ENCODE measurements at regions not wholly inside any gene's neighbourhood (a gene's known extent, or its start where the extent isn't known, plus 50 kb on each side); places are given as distances from the start of the nearest gene placed in this dataset.

DNA sequence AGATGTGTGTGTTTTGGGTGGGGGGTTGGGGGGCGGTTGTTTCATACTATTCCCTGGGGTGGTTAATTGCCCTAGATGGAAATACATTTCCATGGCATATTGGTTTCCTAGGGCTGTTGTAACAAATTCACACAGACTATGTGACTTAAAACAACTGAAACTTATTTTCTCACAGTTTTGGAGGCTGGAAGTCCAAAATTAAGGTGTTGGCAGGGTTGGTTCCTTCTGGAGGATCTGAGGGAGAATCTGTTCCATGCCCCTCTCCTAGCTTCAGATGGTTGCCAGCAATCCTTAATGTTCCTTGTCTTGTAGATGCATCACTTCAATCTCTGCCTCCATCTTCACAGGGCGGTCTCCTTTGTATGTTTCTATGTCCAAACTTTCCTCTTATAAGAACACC lies 353.7 kb upstream of the ACTBL2 start:
- ATAC-seq (ENCODE audit: low FRiP score in 2 of 2) = no peak
- Histone ChIP-seq H3K27me3 (no peaks in the 10 kb centered on the region), H3K36me3 (no peaks in the 10 kb centered on the region), H3K9me3 (no peaks in the 10 kb centered on the region), H3K27ac (no peak overlapping the region), H3K4me3 (no peak overlapping the region), H3K4me1 (peaks cover 0 to under 1% (median 0%) of the 10 kb centered on the region in 4 donors)
- TF ChIP-seq POLR2AphosphoS5 (IDR thresholded peaks at IDR 0.05) = no peak
- no peak for TF ChIP-seq EP300 (IDR thresholded peaks at IDR 0.05)
- TF ChIP-seq, protein P1, sequence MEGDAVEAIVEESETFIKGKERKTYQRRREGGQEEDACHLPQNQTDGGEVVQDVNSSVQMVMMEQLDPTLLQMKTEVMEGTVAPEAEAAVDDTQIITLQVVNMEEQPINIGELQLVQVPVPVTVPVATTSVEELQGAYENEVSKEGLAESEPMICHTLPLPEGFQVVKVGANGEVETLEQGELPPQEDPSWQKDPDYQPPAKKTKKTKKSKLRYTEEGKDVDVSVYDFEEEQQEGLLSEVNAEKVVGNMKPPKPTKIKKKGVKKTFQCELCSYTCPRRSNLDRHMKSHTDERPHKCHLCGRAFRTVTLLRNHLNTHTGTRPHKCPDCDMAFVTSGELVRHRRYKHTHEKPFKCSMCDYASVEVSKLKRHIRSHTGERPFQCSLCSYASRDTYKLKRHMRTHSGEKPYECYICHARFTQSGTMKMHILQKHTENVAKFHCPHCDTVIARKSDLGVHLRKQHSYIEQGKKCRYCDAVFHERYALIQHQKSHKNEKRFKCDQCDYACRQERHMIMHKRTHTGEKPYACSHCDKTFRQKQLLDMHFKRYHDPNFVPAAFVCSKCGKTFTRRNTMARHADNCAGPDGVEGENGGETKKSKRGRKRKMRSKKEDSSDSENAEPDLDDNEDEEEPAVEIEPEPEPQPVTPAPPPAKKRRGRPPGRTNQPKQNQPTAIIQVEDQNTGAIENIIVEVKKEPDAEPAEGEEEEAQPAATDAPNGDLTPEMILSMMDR (IDR thresholded peaks at IDR 0.05) = no peak
- WGBS, 2 donors = 93 to 100% methylated on average over 2 of the region's 2 CpGs
- DNase-seq = no peak

GRCh38 chr5:57834829-57835608 lies 352.4 kb upstream of the ACTBL2 start:
- ATAC-seq (ENCODE audit: low FRiP score in 2 of 2) (no peak), DNase-seq (no peak)
- peaks cover 0 to 2% (median 0%) of the 10 kb centered on the region in 4 donors for H3K4me1 ChIP-seq
- TF ChIP-seq, protein P1 (IDR thresholded peaks at IDR 0.05) = no peak
- TF ChIP-seq POLR2AphosphoS5 (IDR thresholded peaks at IDR 0.05) = no peak
- no peak for TF ChIP-seq EP300 (IDR thresholded peaks at IDR 0.05)
- TF ChIP-seq POLR2A (IDR thresholded peaks at IDR 0.05) = no peak
- WGBS, 2 donors = 71 to 92% methylated on average over 6 of the region's 6 CpGs
- no peak overlapping the region for H3K4me3 ChIP-seq
- no peaks in the 10 kb centered on the region for H3K27me3 ChIP-seq
- no peak overlapping the region for H3K27ac ChIP-seq
- H3K36me3 ChIP-seq = no peaks in the 10 kb centered on the region
- no peaks in the 10 kb centered on the region for H3K9me3 ChIP-seq

GRCh38 chr5:57833489-57833888 lies 350.9 kb upstream of the ACTBL2 start:
- TF ChIP-seq POLR2AphosphoS5 (IDR thresholded peaks at IDR 0.05) = no peak
- no peak for TF ChIP-seq POLR2A (IDR thresholded peaks at IDR 0.05)
- TF ChIP-seq, protein P1 (IDR thresholded peaks at IDR 0.05) = no peak
- no peak for TF ChIP-seq EP300 (IDR thresholded peaks at IDR 0.05)
- DNase-seq (no peak), ATAC-seq (ENCODE audit: low FRiP score in 2 of 2) (no peak)
- Histone ChIP-seq H3K4me1 (peaks cover 0 to 2% (median 0%) of the 10 kb centered on the region in 4 donors), H3K9me3 (no peaks in the 10 kb centered on the region), H3K4me3 (no peak overlapping the region), H3K27ac (no peak overlapping the region), H3K36me3 (no peaks in the 10 kb centered on the region), H3K27me3 (no peaks in the 10 kb centered on the region)
- WGBS, 2 donors = 89 to 91% methylated on average over 4 of the region's 4 CpGs

- DNase-seq (no peak), ATAC-seq (ENCODE audit: low FRiP score in 2 of 2) (no peak)
- H3K27ac ChIP-seq = no peak overlapping the region
- WGBS, 2 donors = 37 to 52% methylated on average over 2 of the region's 2 CpGs
- TF ChIP-seq, protein P1 (IDR thresholded peaks at IDR 0.05) = no peak
- TF ChIP-seq EP300 (IDR thresholded peaks at IDR 0.05) (no peak), POLR2AphosphoS5 (IDR thresholded peaks at IDR 0.05) (no peak), POLR2A (IDR thresholded peaks at IDR 0.05) (no peak)
- no peaks in the 10 kb centered on the region for H3K27me3 ChIP-seq
- H3K4me3 ChIP-seq = no peak overlapping the region
- H3K9me3 ChIP-seq = no peaks in the 10 kb centered on the region
- peaks cover 0 to 2% (median 0%) of the 10 kb centered on the region in 4 donors for H3K4me1 ChIP-seq
- H3K36me3 ChIP-seq = no peaks in the 10 kb centered on the region
These were observed 350.3 kb upstream of the ACTBL2 start for GRCh38 chr5:57832875-57833274.

- Histone ChIP-seq H3K4me3 (no peak overlapping the region), H3K36me3 (no peaks in the 10 kb centered on the region), H3K4me1 (peaks cover 0 to 2% (median 0%) of the 10 kb centered on the region in 4 donors), H3K9me3 (no peaks in the 10 kb centered on the region), H3K27me3 (no peaks in the 10 kb centered on the region), H3K27ac (no peak overlapping the region)
- no peak for TF ChIP-seq POLR2A (IDR thresholded peaks at IDR 0.05)
- TF ChIP-seq POLR2AphosphoS5 (IDR thresholded peaks at IDR 0.05) = no peak
- no peak for TF ChIP-seq EP300 (IDR thresholded peaks at IDR 0.05)
- TF ChIP-seq, protein P1 (IDR thresholded peaks at IDR 0.05) = no peak
- DNase-seq = no peak
- 97 to 98% methylated on average over 2 of the region's 2 CpGs for WGBS, 2 donors
- no peak for ATAC-seq (ENCODE audit: low FRiP score in 2 of 2)
These were observed 349.3 kb upstream of the ACTBL2 start for GRCh38 chr5:57831932-57832331.
